22Rv1 (cell line): ENCODE measurements at regions not wholly inside any gene's neighbourhood (a gene's known extent, or its start where the extent isn't known, plus 50 kb on each side); places are given as distances from the start of the nearest gene placed in this dataset.
"Not testable (repeated sequence)": the region's sequence is repeated elsewhere in the genome, so short reads cannot be mapped to it uniquely, and the experiment has no call there.

Experiments used
- H3K27ac ChIP-seq: fragments of 450-650 bp; 2 replicates; pipeline ENCODE4 v1.5.1; 2017
- ZFX ChIP-seq: fragments of 450-650 bp; IDR thresholded peaks from 2 replicates; pipeline ENCODE4 v1.6.1; 2017; ENCODE audit warnings: antibody characterized with exemption, borderline replicate concordance
- TF ChIP-seq, protein P1 (sequence below): fragments of 450-650 bp; IDR thresholded peaks from 2 replicates; pipeline ENCODE4 v1.5.1; 2017; ENCODE audit warnings: mild to moderate bottlenecking

DNA sequence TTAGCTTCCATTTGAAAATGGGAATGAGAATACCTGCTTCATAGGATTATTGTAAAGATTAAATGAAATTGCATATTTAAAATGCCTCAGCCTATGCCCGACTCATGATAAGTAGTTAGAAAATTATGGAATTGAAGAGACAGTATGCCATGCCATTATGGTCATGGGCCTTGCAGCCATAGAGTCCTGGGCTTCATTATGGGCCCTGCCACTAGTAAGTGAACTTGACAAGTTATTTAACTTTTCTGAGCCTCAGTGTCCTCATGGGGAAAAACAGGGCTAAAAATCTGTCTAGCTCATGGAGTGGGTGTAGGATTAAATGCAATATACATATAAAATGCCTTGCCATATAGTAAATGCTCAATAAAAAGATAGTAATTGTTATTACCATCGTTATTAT, 133.2 kb downstream of the NPIPB5 start:
- H3K27ac ChIP-seq: no peak overlapping the region
- TF ChIP-seq, protein P1, sequence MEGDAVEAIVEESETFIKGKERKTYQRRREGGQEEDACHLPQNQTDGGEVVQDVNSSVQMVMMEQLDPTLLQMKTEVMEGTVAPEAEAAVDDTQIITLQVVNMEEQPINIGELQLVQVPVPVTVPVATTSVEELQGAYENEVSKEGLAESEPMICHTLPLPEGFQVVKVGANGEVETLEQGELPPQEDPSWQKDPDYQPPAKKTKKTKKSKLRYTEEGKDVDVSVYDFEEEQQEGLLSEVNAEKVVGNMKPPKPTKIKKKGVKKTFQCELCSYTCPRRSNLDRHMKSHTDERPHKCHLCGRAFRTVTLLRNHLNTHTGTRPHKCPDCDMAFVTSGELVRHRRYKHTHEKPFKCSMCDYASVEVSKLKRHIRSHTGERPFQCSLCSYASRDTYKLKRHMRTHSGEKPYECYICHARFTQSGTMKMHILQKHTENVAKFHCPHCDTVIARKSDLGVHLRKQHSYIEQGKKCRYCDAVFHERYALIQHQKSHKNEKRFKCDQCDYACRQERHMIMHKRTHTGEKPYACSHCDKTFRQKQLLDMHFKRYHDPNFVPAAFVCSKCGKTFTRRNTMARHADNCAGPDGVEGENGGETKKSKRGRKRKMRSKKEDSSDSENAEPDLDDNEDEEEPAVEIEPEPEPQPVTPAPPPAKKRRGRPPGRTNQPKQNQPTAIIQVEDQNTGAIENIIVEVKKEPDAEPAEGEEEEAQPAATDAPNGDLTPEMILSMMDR: no peak
- TF ChIP-seq ZFX: no peak

DNA sequence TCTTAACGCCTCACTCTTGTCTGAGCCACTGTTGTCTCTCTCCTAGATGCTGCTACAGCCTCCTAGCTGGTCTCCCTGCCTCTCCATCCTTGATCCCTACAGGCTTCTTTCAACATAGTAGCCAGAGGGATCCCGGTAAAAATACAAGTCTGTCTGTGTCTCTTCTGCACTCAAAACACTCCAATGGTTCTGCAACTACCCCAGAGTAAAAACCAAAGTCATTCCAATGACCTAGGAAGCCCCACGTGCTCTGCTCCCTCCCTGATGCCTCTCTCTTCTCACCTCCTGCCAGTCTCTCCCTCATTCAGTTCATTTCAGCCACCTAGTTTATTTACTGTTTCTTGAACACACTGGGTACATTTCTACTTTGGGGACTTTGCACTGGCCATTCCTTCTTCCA, 135.2 kb downstream of the NPIPB5 start:
- no peak for TF ChIP-seq ZFX
- TF ChIP-seq, protein P1: no peak

DNA sequence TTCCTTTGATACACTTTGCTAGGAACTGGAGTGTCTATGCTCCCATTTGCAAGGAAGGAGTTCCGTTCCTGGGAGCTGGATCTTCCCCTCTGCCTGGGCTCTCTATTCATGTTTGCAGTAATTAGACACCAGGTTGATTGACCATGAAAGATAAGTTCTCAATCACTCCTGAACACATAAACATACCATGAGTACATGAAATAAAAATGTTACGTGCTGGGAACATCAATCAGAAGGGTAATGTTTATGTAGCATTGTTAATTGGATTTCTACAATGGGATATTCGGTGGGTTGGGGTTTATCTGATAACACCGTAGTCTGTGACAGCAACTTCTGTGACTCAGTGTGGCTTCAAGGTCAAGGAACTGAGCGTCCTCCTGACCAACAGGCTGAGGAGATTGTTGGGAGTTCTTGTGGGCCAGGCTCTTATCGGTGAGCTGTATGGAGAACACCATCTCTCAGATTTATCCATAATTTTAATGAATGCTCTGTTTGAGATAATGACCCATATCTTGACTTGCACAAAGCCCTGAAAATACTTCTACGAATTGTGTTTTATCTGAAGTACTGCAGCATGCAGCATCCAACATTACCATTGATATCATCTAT, 136.4 kb downstream of the NPIPB5 start:
- no peak overlapping the region for H3K27ac ChIP-seq
- TF ChIP-seq, protein P1: no peak
- no peak for TF ChIP-seq ZFX

More for the DNA sequence above, 135.2 kb downstream of the NPIPB5 start:
- H3K27ac ChIP-seq: no peak overlapping the region

DNA sequence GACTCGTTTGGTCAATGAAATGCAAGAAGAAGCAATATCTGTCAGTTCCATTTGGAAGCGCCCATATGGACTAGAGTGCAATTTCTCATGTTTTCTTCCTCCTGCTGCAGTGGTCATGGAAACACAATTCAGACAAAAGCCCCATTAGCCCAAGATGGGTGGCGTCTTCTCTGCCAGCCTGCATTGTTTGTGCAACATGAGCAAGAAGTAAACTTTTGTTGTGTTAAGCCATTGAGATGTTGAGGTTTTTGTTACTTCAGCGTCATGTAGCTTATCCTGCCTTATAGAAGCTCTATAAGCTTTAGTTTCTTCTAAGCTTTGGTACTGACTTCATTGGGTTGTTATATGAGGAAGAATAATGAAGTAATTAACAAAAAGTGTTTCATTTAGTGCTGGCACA, 137.4 kb downstream of the NPIPB5 start:
- TF ChIP-seq ZFX: no peak
- TF ChIP-seq, protein P1: no peak
- H3K27ac ChIP-seq: no peak overlapping the region

DNA sequence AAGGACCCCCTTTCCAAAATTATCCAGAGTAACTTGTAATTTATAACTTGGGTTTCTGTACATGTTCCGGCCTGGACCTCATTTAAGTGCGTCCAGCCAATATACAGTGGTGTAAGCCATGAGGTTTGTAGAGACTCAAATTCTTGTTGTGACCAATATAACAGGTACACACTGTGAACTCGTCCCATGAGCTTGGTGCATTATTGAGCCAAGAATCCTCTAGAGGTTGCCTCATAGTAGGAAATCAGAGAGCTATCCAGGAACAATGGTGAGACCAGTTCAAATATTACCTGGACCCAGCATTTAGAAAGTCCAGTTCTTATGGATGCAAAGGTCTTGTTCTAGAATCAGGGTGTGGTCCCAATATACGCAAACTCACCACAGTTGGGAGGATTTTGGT, 138.2 kb downstream of the NPIPB5 start:
- TF ChIP-seq, protein P1: no peak
- TF ChIP-seq ZFX: no peak
- H3K27ac ChIP-seq: no peak overlapping the region

DNA sequence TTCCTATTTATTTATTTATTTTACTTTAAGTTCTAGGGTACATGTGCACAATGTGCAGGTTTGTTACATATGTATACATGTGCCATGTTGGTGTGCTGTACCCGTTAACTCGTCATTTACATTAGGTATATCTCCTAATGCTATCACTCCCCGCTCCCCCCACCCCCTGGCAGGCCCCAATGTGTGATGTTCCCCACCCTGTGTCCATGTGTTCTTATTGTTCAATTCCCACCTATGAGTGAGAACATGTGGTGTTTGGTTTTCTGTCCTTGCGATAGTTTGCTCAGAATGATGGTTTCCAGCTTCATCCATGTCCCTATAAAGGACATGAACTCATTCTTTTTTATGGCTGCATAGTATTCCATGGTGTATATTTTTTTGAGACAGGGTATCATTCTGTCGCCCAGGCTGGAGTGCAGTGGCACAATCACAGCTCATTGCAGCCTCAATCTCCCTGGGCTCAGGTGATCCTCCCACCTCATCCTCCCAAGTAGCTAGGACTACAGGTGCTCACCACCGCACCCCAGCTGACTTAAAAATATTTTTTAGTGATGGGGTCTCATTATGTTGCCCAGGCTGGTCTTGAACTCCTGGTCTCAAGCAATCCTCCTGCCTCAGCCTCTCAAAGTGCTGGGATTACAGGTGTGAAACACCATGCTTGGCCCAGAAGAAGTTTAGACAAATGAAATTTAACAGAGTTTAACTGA, 140.6 kb downstream of the NPIPB5 start:
- not testable (repeated sequence) for H3K27ac ChIP-seq

DNA sequence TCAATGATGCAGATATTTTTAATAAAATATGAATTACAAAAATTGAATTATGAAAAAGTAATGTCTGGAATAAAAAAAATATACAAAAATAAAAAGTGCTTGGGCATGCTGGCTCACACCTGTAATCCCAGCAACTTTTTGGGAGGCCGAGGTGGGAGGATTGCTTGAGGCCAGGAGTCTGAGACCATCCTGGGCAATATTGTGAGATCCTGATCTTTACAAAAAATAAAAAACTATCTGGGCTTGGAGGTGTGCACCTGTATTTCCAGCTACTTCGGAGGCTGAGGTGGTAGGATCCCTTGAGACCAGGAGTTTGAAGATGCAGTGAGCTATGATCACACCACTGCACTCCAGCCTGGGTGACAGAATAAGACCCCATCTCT, 141.8 kb downstream of the NPIPB5 start:
- TF ChIP-seq, protein P1: no peak
- no peak for TF ChIP-seq ZFX
- H3K27ac ChIP-seq: no peak overlapping the region
